DND-41 (cell line): ENCODE measurements at regions not wholly inside any gene's neighbourhood (a gene's known extent, or its start where the extent isn't known, plus 50 kb on each side); places are given as distances from the start of the nearest gene placed in this dataset.

Experiments used
- ATAC-seq: fragments of 200-7000 bp; cut with Tn5 transposase; 3 replicates; pipeline ENCODE4 v1.9.1; 2021; ENCODE audit warnings: low read depth; ENCODE audit not compliant: insufficient read depth
- DNase-seq: peaks from one replicate; pipeline ENCODE4 v3.0.0-alpha.2; 2020
- H2AFZ ChIP-seq: 2 replicates; pipeline ENCODE4 v1.6.0; 2012; ENCODE audit warnings: low read depth, low read length
- H3K27ac ChIP-seq: 2 replicates; pipeline ENCODE4 v1.5.1; 2012; ENCODE audit warnings: low read length, inconsistent platforms
- H3K27me3 ChIP-seq: fragments of 200-600 bp; sonication (generic); 2 replicates; pipeline ENCODE4 v1.6.0; 2012; ENCODE audit warnings: low read length, mild to moderate bottlenecking, inconsistent platforms; ENCODE audit not compliant: insufficient read depth, poor library complexity
- H3K36me3 ChIP-seq: 2 replicates; pipeline ENCODE4 v1.5.1; 2012; ENCODE audit warnings: low read length, inconsistent platforms; ENCODE audit not compliant: insufficient read depth
- H3K4me1 ChIP-seq: 2 replicates; pipeline ENCODE4 v1.5.1; 2012; ENCODE audit warnings: mild to moderate bottlenecking, low read length; ENCODE audit not compliant: insufficient read depth
- H3K4me2 ChIP-seq: 2 replicates; pipeline ENCODE4 v1.6.0; 2012; ENCODE audit warnings: mild to moderate bottlenecking, moderate library complexity, low read length, inconsistent platforms; ENCODE audit not compliant: insufficient read depth
- H3K4me3 ChIP-seq, 2 experiments: fragments of 200-600 bp in 1 of 2; shearing (Covaris generic) in 1 of 2; 2 replicates each; pipeline ENCODE4 v1.5.1; 2012 to 2016; ENCODE audit warnings: inconsistent platforms in 2 of 2, low read length in 2 of 2, mild to moderate bottlenecking in 2 of 2, low read depth in 1 of 2, moderate library complexity in 1 of 2
- H3K79me2 ChIP-seq: 2 replicates; pipeline ENCODE4 v1.6.0; 2012; ENCODE audit warnings: low read length, inconsistent platforms; ENCODE audit not compliant: insufficient read depth
- H3K9ac ChIP-seq: 2 replicates; pipeline ENCODE4 v1.6.0; 2012; ENCODE audit warnings: low read depth, mild to moderate bottlenecking, inconsistent platforms, low read length, moderate library complexity
- H3K9me3 ChIP-seq: 2 replicates; pipeline ENCODE4 v1.5.1; 2012; ENCODE audit warnings: low read length, moderate library complexity, mild to moderate bottlenecking, inconsistent platforms; ENCODE audit not compliant: insufficient read depth, severe bottlenecking
- H4K20me1 ChIP-seq: 2 replicates; pipeline ENCODE4 v1.6.0; 2012; ENCODE audit warnings: low read length; ENCODE audit not compliant: insufficient read depth
- EZH2 ChIP-seq: IDR thresholded peaks from 3 replicates; pipeline ENCODE4 v1.6.1; 2012; ENCODE audit warnings: borderline replicate concordance, low read depth, mild to moderate bottlenecking, moderate library complexity, low read length, inconsistent platforms; ENCODE audit not compliant: severe bottlenecking
- TF ChIP-seq, protein P1 (sequence below): IDR thresholded peaks from 2 replicates; pipeline ENCODE4 v1.5.1; 2012; ENCODE audit warnings: borderline replicate concordance, low read length, moderate library complexity, mild to moderate bottlenecking; ENCODE audit not compliant: poor library complexity, severe bottlenecking; ENCODE audit errors: extremely low read depth

DNA sequence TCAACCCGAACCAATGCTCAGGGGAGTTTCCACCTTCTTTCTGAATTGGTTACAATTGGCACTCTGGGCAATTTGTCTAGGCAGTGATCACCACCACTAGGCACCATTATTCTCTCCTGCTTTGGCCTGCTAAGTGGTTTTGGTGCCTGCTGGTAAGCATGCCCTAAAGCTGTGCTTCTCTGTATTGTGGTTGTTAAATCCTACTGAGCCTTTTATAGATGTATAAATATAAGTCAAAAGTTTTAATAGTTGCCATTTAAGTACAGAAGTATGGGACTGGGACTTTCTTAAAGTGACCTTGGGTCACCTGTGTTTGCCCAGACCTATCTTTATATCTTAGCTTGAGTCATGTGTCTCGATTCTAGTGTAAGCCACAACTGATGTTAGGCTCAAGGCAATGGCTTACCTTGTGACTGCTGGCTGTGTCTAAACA lies 475.9 kb downstream of the SLC16A7 start:
- no peak overlapping the region for H2AFZ ChIP-seq
- no peak for ATAC-seq
- H3K4me3 ChIP-seq: no peak overlapping the region
- no peaks in the 10 kb centered on the region for H3K4me1 ChIP-seq
- no peaks in the 10 kb centered on the region for H4K20me1 ChIP-seq
- no peak for DNase-seq
- no peak overlapping the region for H3K9ac ChIP-seq
- H3K79me2 ChIP-seq: no peaks in the 10 kb centered on the region
- no peaks in the 10 kb centered on the region for H3K27me3 ChIP-seq
- H3K36me3 ChIP-seq: no peaks in the 10 kb centered on the region
- TF ChIP-seq, protein P1, sequence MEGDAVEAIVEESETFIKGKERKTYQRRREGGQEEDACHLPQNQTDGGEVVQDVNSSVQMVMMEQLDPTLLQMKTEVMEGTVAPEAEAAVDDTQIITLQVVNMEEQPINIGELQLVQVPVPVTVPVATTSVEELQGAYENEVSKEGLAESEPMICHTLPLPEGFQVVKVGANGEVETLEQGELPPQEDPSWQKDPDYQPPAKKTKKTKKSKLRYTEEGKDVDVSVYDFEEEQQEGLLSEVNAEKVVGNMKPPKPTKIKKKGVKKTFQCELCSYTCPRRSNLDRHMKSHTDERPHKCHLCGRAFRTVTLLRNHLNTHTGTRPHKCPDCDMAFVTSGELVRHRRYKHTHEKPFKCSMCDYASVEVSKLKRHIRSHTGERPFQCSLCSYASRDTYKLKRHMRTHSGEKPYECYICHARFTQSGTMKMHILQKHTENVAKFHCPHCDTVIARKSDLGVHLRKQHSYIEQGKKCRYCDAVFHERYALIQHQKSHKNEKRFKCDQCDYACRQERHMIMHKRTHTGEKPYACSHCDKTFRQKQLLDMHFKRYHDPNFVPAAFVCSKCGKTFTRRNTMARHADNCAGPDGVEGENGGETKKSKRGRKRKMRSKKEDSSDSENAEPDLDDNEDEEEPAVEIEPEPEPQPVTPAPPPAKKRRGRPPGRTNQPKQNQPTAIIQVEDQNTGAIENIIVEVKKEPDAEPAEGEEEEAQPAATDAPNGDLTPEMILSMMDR: no peak
- TF ChIP-seq EZH2: no peak
- H3K9me3 ChIP-seq: no peaks in the 10 kb centered on the region
- H3K4me2 ChIP-seq: no peak overlapping the region
- H3K27ac ChIP-seq: no peak overlapping the region

DNA sequence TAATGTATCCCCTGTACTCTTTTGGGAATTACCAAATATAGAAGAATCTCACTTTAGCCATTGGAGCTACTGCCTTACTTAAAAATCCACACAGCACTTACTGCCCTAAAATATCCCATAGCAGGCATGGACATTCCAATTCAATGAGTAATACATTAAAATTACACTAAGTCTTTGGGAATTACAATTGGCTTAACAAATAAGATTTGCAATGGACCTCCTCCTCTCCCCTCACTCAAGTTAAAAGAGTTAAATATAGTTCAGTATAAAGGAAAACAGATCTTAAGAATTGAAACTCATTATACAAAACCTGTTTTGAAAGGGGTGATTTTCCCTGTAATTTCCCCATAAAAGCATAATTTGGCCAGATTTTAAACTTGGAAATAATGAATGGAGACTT lies 477.1 kb downstream of the SLC16A7 start:
- no peak for ATAC-seq
- Histone ChIP-seq H3K27me3 (no peaks in the 10 kb centered on the region), H2AFZ (no peak overlapping the region), H3K4me3 (no peak overlapping the region), H3K4me1 (no peaks in the 10 kb centered on the region), H4K20me1 (no peaks in the 10 kb centered on the region), H3K36me3 (no peaks in the 10 kb centered on the region), H3K4me2 (no peak overlapping the region), H3K79me2 (no peaks in the 10 kb centered on the region), H3K9ac (no peak overlapping the region), H3K27ac (no peak overlapping the region), H3K9me3 (no peaks in the 10 kb centered on the region)
- TF ChIP-seq, protein P1: no peak
- no peak for TF ChIP-seq EZH2
- DNase-seq: no peak

DNA sequence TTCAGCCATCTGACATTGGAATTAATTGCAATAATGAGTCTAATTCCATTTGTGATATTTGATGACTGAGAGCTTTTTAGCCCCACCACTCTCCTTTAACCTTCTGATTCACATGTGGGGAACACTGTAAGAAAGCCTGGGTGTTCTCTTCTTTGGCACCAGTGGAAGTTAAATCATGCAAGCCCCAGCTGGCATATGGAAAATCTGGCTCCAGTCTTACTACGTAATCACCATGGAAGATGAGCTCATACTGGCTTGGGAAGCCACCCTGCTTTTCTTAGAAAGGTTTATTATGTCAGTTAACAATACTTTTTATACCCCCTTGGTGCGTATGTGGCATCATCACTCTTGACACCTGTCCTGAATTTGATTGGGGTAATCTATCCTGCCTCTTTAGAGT lies 479.3 kb downstream of the SLC16A7 start:
- no peak overlapping the region for H3K27ac ChIP-seq
- no peaks in the 10 kb centered on the region for H3K79me2 ChIP-seq
- no peak overlapping the region for H2AFZ ChIP-seq
- H4K20me1 ChIP-seq: no peaks in the 10 kb centered on the region
- TF ChIP-seq, protein P1: no peak
- TF ChIP-seq EZH2: no peak
- no peaks in the 10 kb centered on the region for H3K36me3 ChIP-seq
- H3K9ac ChIP-seq: no peak overlapping the region
- DNase-seq (no peak), ATAC-seq (no peak)
- H3K4me2 ChIP-seq: no peak overlapping the region
- H3K4me1 ChIP-seq: no peaks in the 10 kb centered on the region
- no peak overlapping the region for H3K4me3 ChIP-seq
- no peaks in the 10 kb centered on the region for H3K9me3 ChIP-seq
- H3K27me3 ChIP-seq: no peaks in the 10 kb centered on the region

DNA sequence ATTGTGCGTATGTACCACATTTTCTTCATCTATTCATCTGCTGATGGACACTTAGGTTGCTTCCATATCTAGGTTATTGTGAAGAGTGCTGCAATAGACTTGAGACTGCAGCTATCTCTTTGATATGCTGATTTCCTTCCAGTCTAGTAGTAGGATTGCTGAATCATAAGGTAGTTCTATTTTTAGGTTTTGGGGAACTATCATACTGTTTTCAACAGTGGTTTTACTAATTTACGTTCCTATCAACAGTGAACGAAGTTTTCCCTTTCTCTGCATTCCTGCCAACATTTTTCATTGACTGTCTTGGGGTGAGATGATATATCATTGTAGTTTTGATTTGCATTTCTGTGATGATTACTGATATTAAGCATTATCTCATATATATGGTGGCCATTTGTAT lies 482.2 kb downstream of the SLC16A7 start:
- H3K4me2 ChIP-seq: no peak overlapping the region
- no peak for ATAC-seq

More for the DNA sequence above, 482.2 kb downstream of the SLC16A7 start:
- no peak overlapping the region for H3K9ac ChIP-seq
- TF ChIP-seq EZH2: no peak
- TF ChIP-seq, protein P1: no peak
- no peak for DNase-seq
- no peaks in the 10 kb centered on the region for H4K20me1 ChIP-seq
- H3K36me3 ChIP-seq: no peaks in the 10 kb centered on the region
- H3K4me1 ChIP-seq: no peaks in the 10 kb centered on the region
- no peak overlapping the region for H2AFZ ChIP-seq
- H3K9me3 ChIP-seq: no peaks in the 10 kb centered on the region
- no peaks in the 10 kb centered on the region for H3K27me3 ChIP-seq
- no peaks in the 10 kb centered on the region for H3K79me2 ChIP-seq
- no peak overlapping the region for H3K4me3 ChIP-seq
- H3K27ac ChIP-seq: no peak overlapping the region
